ENCODE measurements at regions not wholly inside any gene's neighbourhood (a gene's known extent, or its start where the extent isn't known, plus 50 kb on each side); places are given as distances from the start of the nearest gene placed in this dataset.

GRCh38 chr1:239677362-239677761, 291.0 kb downstream of the CHRM3 start:
- TF ChIP-seq POLR2A (IDR thresholded peaks at IDR 0.05) (no peak), CTCF (IDR thresholded peaks at IDR 0.05) (no peak)
